Prostate gland (tissue), 2 donors: ENCODE measurements at regions not wholly inside any gene's neighbourhood (a gene's known extent, or its start where the extent isn't known, plus 50 kb on each side); places are given as distances from the start of the nearest gene placed in this dataset.

ENCODE experiments used
- CTCF ChIP-seq, 4 experiments: fragments of 200-600 bp in 2 of 4; fragments of 450-650 bp in 2 of 4; sonication (generic) in 2 of 4; IDR thresholded peaks; 1 replicate in 3 of 4; 2 replicates in 1 of 4; pipeline ENCODE4 v1.5.1; 2016 to 2019; ENCODE audit warnings: antibody characterized with exemption in 4 of 4, mild to moderate bottlenecking in 2 of 4, moderate library complexity in 2 of 4
- POLR2A ChIP-seq: fragments of 450-650 bp; IDR thresholded peaks from one replicate; pipeline ENCODE4 v1.6.1; 2016; ENCODE audit warnings: antibody characterized with exemption, mild to moderate bottlenecking
- POLR2AphosphoS5 ChIP-seq: sonication (generic); formaldehyde crosslinking; IDR thresholded peaks from one replicate; pipeline ENCODE4 v1.6.1; 2017; ENCODE audit warnings: antibody characterized with exemption

DNA sequence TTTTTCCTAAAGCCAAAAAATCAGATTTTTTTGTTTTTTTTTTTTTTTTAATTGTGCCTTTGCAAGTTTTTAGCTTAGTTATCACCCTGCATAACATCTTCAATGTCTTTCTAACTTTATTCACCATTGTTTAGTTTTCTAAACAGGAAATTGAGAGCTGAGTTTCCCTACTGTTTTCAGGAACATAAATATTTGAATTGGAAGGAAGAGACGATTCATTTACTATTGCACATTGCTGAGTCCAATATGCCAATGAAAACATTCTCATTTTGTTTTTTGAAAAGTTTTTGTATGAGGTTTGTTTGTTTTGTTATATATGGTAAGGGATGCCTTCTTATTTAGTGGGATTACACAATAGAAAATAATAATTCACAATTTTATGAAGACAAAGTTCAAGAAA, 148.4 kb downstream of the ANKRD50 start:
- TF ChIP-seq POLR2A (no peak), CTCF (IDR thresholded peaks at IDR 0.05) (no peak), POLR2AphosphoS5 (no peak)
